HK-2 (cell line): ENCODE measurements at regions not wholly inside any gene's neighbourhood (a gene's known extent, or its start where the extent isn't known, plus 50 kb on each side); places are given as distances from the start of the nearest gene placed in this dataset.
A peak's percentile ranks its signal among the peaks of the same experiment; 100 is the strongest.

Experiments
- DNase-seq: peaks from one replicate; pipeline ENCODE4 v3.0.0-alpha.2; 2018; ENCODE audit not compliant: unreplicated experiment

GRCh38 chr18:59963229-59963628 lies 63.4 kb downstream of the PMAIP1 start:
- no peak for DNase-seq

- DNase-seq, result no peak
These were observed 61.3 kb downstream of the PMAIP1 start for GRCh38 chr18:59961070-59961469.

GRCh38 chr18:59960272-59960671 lies 60.5 kb downstream of the PMAIP1 start:
- no peak for DNase-seq

GRCh38 chr18:59959606-59960005 lies 59.8 kb downstream of the PMAIP1 start:
- no peak for DNase-seq

GRCh38 chr18:59959073-59959472 lies 59.3 kb downstream of the PMAIP1 start:
- DNase-seq, result no peak

GRCh38 chr18:59957957-59958356 lies 58.2 kb downstream of the PMAIP1 start:
- peak; percentile 32 for DNase-seq

GRCh38 chr18:59954755-59955156 lies 55.0 kb downstream of the PMAIP1 start:
- no peak for DNase-seq

- no peak for DNase-seq
These were observed 54.4 kb downstream of the PMAIP1 start for GRCh38 chr18:59954241-59954640.
